RWPE2 (cell line): ENCODE measurements at regions not wholly inside any gene's neighbourhood (a gene's known extent, or its start where the extent isn't known, plus 50 kb on each side); places are given as distances from the start of the nearest gene placed in this dataset.

ENCODE experiments used
- ATAC-seq: fragments of 200-7000 bp; cut with Tn5 transposase; 3 replicates; pipeline ENCODE4 v1.9.1; 2021; ENCODE audit warnings: low read depth
- DNase-seq: peaks from one replicate; pipeline ENCODE4 v3.0.0-alpha.2; 2020; ENCODE audit warnings: low spot score
- H3K27ac ChIP-seq: fragments of 450-650 bp; 2 replicates; pipeline ENCODE4 v1.5.1; 2017; ENCODE audit warnings: mild to moderate bottlenecking; ENCODE audit not compliant: poor library complexity, severe bottlenecking
- H3K27me3 ChIP-seq: fragments of 250-450 bp; sonication (Bioruptor Pico); 2 replicates; pipeline ENCODE4 v1.5.1; 2021; ENCODE audit warnings: mild to moderate bottlenecking, moderate library complexity; ENCODE audit not compliant: insufficient read depth, poor library complexity, severe bottlenecking
- H3K36me3 ChIP-seq: fragments of 250-450 bp; sonication (Bioruptor Pico); 2 replicates; pipeline ENCODE4 v1.5.1; 2020; ENCODE audit warnings: low read depth, mild to moderate bottlenecking, moderate library complexity
- H3K4me1 ChIP-seq: fragments of 250-450 bp; sonication (Bioruptor Pico); 2 replicates; pipeline ENCODE4 v1.5.1; 2021; ENCODE audit warnings: mild to moderate bottlenecking, moderate library complexity; ENCODE audit not compliant: insufficient read depth, poor library complexity, severe bottlenecking
- H3K4me3 ChIP-seq: fragments of 250-450 bp; sonication (Bioruptor Pico); 2 replicates; pipeline ENCODE4 v1.5.1; 2021; ENCODE audit warnings: mild to moderate bottlenecking, moderate library complexity; ENCODE audit not compliant: severe bottlenecking
- H3K9me3 ChIP-seq: fragments of 250-450 bp; sonication (Bioruptor Pico); 2 replicates; pipeline ENCODE4 v1.5.1; 2021; ENCODE audit warnings: mild to moderate bottlenecking, moderate library complexity; ENCODE audit not compliant: severe bottlenecking
- TF ChIP-seq, protein P1 (sequence below): fragments of 450-650 bp; IDR thresholded peaks from one replicate; pipeline ENCODE4 v1.5.1; 2017; ENCODE audit warnings: mild to moderate bottlenecking, moderate library complexity; ENCODE audit not compliant: poor library complexity, severe bottlenecking

DNA sequence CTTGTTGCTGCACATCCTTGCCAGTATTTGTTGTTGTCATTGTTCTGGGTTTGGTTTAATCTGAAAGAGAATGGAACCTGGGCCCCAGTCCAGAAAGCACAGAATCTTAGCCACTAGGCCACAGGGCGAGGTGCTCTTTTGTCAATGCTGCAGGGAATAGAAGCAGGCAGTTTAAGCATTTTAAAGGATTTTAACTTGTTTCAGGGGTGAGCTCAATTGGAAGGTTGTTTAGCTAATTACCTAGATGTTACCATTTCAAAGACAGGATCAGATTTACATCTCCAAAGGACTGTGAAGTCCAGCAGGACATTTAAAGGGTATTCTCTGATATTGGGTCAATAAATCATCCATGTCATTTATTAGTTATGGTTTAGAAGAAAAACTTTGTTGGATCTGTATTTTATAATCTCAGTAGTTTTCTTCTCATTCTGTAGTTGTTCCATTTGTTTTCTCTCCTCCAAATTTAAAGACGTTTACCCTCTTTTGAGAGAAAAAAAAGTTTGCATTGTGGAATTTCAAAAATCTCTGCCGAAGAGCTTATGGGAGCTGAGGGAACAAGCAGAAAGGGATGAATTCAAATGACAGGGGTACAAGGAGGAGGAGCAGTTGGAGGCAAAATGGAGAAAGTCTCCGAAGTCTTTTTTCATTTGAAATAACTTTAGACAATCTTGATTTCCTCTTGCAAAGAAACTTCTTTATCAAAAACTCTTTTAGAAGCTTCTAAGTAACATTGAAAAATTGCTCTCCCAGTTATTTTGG is 57.5 kb upstream of the FAM47C start:
- no peaks in the 10 kb centered on the region for H3K27me3 ChIP-seq
- DNase-seq (no peak), ATAC-seq (no peak)
- H3K4me3 ChIP-seq: no peak overlapping the region
- no peak overlapping the region for H3K27ac ChIP-seq
- TF ChIP-seq, protein P1, sequence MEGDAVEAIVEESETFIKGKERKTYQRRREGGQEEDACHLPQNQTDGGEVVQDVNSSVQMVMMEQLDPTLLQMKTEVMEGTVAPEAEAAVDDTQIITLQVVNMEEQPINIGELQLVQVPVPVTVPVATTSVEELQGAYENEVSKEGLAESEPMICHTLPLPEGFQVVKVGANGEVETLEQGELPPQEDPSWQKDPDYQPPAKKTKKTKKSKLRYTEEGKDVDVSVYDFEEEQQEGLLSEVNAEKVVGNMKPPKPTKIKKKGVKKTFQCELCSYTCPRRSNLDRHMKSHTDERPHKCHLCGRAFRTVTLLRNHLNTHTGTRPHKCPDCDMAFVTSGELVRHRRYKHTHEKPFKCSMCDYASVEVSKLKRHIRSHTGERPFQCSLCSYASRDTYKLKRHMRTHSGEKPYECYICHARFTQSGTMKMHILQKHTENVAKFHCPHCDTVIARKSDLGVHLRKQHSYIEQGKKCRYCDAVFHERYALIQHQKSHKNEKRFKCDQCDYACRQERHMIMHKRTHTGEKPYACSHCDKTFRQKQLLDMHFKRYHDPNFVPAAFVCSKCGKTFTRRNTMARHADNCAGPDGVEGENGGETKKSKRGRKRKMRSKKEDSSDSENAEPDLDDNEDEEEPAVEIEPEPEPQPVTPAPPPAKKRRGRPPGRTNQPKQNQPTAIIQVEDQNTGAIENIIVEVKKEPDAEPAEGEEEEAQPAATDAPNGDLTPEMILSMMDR: no peak
- H3K9me3 ChIP-seq: no peaks in the 10 kb centered on the region
- H3K36me3 ChIP-seq: no peaks in the 10 kb centered on the region
- H3K4me1 ChIP-seq: no peaks in the 10 kb centered on the region

DNA sequence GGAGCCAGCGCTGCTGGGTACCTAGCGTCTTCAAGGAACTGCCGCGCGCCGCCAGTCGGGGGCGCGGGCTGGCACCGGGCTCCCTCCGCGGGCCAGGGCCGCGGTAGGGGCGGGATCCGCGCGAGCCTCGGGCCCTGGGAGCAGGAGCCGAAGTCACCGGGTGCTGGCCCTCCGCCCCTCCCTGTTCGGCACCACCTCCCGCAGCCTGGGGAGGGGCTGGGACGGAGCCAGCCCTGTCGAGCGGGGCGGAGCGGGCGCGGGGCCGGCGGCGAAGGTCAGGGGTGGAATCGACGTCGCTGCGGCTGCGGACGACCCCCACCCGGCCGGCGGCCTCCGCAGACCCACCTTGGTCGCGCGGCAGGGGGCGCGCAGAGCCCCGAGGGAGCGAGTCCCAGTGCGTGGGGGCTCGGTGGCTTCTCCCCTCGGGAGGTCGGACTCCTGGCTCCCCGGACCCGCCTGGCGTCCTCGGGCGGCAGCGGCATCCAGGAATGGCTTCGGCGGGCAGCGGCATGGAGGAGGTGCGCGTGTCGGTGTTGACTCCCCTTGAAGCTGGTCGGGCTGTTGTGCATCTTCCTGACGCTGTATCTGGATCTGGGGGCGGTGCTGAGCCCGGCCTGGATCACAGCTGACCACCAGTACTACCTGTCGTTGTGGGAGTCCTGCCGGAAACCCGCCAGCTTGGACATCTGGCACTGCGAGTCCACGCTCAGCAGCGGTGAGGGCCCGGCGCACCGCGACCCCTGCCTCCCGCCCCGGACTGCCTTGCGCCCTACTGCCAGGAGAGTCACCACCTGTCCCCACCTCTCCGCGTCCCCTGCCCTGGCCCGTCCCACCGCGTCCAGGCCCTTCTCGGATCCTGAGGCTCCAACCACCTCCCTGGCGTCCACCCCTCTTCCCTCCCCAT is 50.5 kb upstream of the FAM47C start:
- DNase-seq: no peak
- Histone ChIP-seq H3K4me3 (peak overlapping the region; percentile 25), H3K4me1 (no peaks in the 10 kb centered on the region), H3K27ac (no peak overlapping the region), H3K9me3 (no peaks in the 10 kb centered on the region), H3K27me3 (no peaks in the 10 kb centered on the region), H3K36me3 (no peaks in the 10 kb centered on the region)
- peak; percentile 70 for ATAC-seq
- TF ChIP-seq, protein P1: peak; percentile 23
